ENCODE measurements at regions not wholly inside any gene's neighbourhood (a gene's known extent, or its start where the extent isn't known, plus 50 kb on each side); places are given as distances from the start of the nearest gene placed in this dataset.

- no peak for DNase-seq
- intact Hi-C loops (cut with DNase I, micrococcal nuclease): no loop called here
- no peak for ATAC-seq
Measured at GRCh38 chr3:148030975-148031374, 621.8 kb downstream of the ZIC1 start.

- no peak for ATAC-seq
- no peak for DNase-seq
- intact Hi-C loops (cut with DNase I, micrococcal nuclease): no loop called here
Measured at GRCh38 chr3:148034353-148034752, 625.2 kb downstream of the ZIC1 start.

- no peak for ATAC-seq
- DNase-seq: no peak
- intact Hi-C loops (cut with DNase I, micrococcal nuclease): no loop called here
Measured at GRCh38 chr3:148036331-148036876, 627.2 kb downstream of the ZIC1 start.

- intact Hi-C loops (cut with DNase I, micrococcal nuclease): no loop called here
- ATAC-seq (no peak), DNase-seq (no peak)
Measured at GRCh38 chr3:148042663-148043445, 633.7 kb downstream of the ZIC1 start.

- intact Hi-C loops (cut with DNase I, micrococcal nuclease): no loop called here
- DNase-seq (no peak), ATAC-seq (no peak)
Measured at GRCh38 chr3:148044151-148044550, 635.0 kb downstream of the ZIC1 start.

- intact Hi-C loops (cut with DNase I, micrococcal nuclease): no loop called here
- DNase-seq (no peak), ATAC-seq (no peak)
Measured at GRCh38 chr3:148054999-148055398, 642.7 kb upstream of the AGTR1 start.

GRCh38 chr3:148062590-148062989, 635.1 kb upstream of the AGTR1 start:
- DNase-seq: no peak
- ATAC-seq: no peak
- intact Hi-C loops (cut with DNase I, micrococcal nuclease): no loop called here

GRCh38 chr3:148066802-148067201, 630.9 kb upstream of the AGTR1 start:
- no peak for ATAC-seq
- DNase-seq: no peak
- intact Hi-C loops (cut with DNase I, micrococcal nuclease): no loop called here

- ATAC-seq (no peak), DNase-seq (no peak)
- intact Hi-C loops (cut with DNase I, micrococcal nuclease): no loop called here
Measured at GRCh38 chr3:148068466-148068865, 629.2 kb upstream of the AGTR1 start.

GRCh38 chr3:148070041-148070440, 627.7 kb upstream of the AGTR1 start:
- DNase-seq (no peak), ATAC-seq (no peak)
- intact Hi-C loops (cut with DNase I, micrococcal nuclease): no loop called here

- DNase-seq (no peak), ATAC-seq (no peak)
- intact Hi-C loops (cut with DNase I, micrococcal nuclease): no loop called here
Measured at GRCh38 chr3:148073721-148074456, 623.8 kb upstream of the AGTR1 start.

GRCh38 chr3:148074946-148075345, 622.8 kb upstream of the AGTR1 start:
- intact Hi-C loops (cut with DNase I, micrococcal nuclease): no loop called here
- DNase-seq: no peak
- ATAC-seq: no peak

- ATAC-seq (peak; percentile 72), DNase-seq (no peak)
- intact Hi-C loops (cut with DNase I, micrococcal nuclease): no loop called here
Measured at GRCh38 chr3:148075771-148076716, 621.7 kb upstream of the AGTR1 start.

- DNase-seq (no peak), ATAC-seq (no peak)
- intact Hi-C loops (cut with DNase I, micrococcal nuclease): no loop called here
Measured at GRCh38 chr3:148077318-148077923, 620.3 kb upstream of the AGTR1 start.

GRCh38 chr3:148077965-148078364, 619.7 kb upstream of the AGTR1 start:
- intact Hi-C loops (cut with DNase I, micrococcal nuclease): no loop called here
- DNase-seq (no peak), ATAC-seq (no peak)

- ATAC-seq (no peak), DNase-seq (no peak)
- intact Hi-C loops (cut with DNase I, micrococcal nuclease): no loop called here
Measured at GRCh38 chr3:148078658-148079057, 619.0 kb upstream of the AGTR1 start.

GRCh38 chr3:148079370-148079769, 618.3 kb upstream of the AGTR1 start:
- no peak for ATAC-seq
- DNase-seq: peak in 1 of 2 donors; percentile 24
- intact Hi-C loops (cut with DNase I, micrococcal nuclease): no loop called here

- ATAC-seq (no peak), DNase-seq (no peak)
- intact Hi-C loops (cut with DNase I, micrococcal nuclease): no loop called here
Measured at GRCh38 chr3:148081926-148082325, 615.8 kb upstream of the AGTR1 start.

Measured in left colon (tissue), 2 donors.